ENCODE measurements at regions not wholly inside any gene's neighbourhood (a gene's known extent, or its start where the extent isn't known, plus 50 kb on each side); places are given as distances from the start of the nearest gene placed in this dataset.

DNA sequence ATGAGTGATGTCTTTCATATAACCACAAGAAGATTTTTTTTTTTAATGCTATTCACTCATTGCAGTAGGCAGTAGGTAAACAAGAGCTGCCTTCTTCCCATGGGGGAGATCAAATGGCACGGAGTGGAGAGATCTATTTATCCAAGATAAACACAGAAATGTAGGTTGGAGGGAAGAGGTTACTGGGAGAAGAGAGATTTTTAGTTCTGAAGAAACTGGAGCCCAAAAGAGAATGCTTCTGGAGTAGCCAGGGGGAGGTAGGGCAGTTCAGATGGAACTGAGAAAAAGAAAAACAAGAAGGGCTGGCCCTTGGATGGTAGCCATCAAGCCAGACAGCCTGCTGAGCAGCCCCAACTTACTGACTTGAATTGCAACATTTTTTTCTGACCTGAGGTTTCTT lies 270.1 kb upstream of the TPK1 start:
- TF ChIP-seq POLR2A (IDR thresholded peaks at IDR 0.05; ENCODE audit: extremely low read depth, insufficient read length) (no peak), MYC (IDR thresholded peaks at IDR 0.05; ENCODE audit: low read depth, low read length) (no peak)
- TF ChIP-seq, protein P1, sequence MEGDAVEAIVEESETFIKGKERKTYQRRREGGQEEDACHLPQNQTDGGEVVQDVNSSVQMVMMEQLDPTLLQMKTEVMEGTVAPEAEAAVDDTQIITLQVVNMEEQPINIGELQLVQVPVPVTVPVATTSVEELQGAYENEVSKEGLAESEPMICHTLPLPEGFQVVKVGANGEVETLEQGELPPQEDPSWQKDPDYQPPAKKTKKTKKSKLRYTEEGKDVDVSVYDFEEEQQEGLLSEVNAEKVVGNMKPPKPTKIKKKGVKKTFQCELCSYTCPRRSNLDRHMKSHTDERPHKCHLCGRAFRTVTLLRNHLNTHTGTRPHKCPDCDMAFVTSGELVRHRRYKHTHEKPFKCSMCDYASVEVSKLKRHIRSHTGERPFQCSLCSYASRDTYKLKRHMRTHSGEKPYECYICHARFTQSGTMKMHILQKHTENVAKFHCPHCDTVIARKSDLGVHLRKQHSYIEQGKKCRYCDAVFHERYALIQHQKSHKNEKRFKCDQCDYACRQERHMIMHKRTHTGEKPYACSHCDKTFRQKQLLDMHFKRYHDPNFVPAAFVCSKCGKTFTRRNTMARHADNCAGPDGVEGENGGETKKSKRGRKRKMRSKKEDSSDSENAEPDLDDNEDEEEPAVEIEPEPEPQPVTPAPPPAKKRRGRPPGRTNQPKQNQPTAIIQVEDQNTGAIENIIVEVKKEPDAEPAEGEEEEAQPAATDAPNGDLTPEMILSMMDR (IDR thresholded peaks at IDR 0.05; ENCODE audit: low read depth, low read length), result no peak
- TF ChIP-seq, protein P2, sequence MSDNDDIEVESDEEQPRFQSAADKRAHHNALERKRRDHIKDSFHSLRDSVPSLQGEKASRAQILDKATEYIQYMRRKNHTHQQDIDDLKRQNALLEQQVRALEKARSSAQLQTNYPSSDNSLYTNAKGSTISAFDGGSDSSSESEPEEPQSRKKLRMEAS (IDR thresholded peaks at IDR 0.05; ENCODE audit: low read depth, low read length), result no peak

Data from NB4 (cell line).